ENCODE measurements at regions not wholly inside any gene's neighbourhood (a gene's known extent, or its start where the extent isn't known, plus 50 kb on each side); places are given as distances from the start of the nearest gene placed in this dataset.

GRCh38 chr10:128431083-128431482, 304.9 kb upstream of the MKI67 start:
- no peak for DNase-seq

GRCh38 chr10:128431506-128431905, 305.3 kb upstream of the MKI67 start:
- no peak for DNase-seq

GRCh38 chr10:128432011-128432410, 305.8 kb upstream of the MKI67 start:
- no peak for DNase-seq

GRCh38 chr10:128432423-128432822, 306.2 kb upstream of the MKI67 start:
- DNase-seq = no peak

GRCh38 chr10:128435811-128436210, 309.6 kb upstream of the MKI67 start:
- no peak for DNase-seq

- DNase-seq = no peak
Measured at GRCh38 chr10:128437786-128438345, 311.6 kb upstream of the MKI67 start.

GRCh38 chr10:128438417-128439063, 312.3 kb upstream of the MKI67 start:
- no peak for DNase-seq

GRCh38 chr10:128440513-128441160, 314.4 kb upstream of the MKI67 start:
- no peak for DNase-seq

- DNase-seq = no peak
Measured at GRCh38 chr10:128443925-128444518, 317.8 kb upstream of the MKI67 start.

GRCh38 chr10:128448796-128449195, 322.6 kb upstream of the MKI67 start:
- DNase-seq = no peak

GRCh38 chr10:128451879-128452278, 325.7 kb upstream of the MKI67 start:
- DNase-seq = no peak

- DNase-seq = no peak
Measured at GRCh38 chr10:128456271-128456670, 330.0 kb upstream of the MKI67 start.

- no peak for DNase-seq
Measured at GRCh38 chr10:128457136-128457535, 330.9 kb upstream of the MKI67 start.

GRCh38 chr10:128461991-128462390, 335.8 kb upstream of the MKI67 start:
- no peak for DNase-seq

- no peak for DNase-seq
Measured at GRCh38 chr10:128462844-128463243, 336.6 kb upstream of the MKI67 start.

- DNase-seq = peak; percentile 59
Measured at GRCh38 chr10:128463991-128464760, 338.0 kb upstream of the MKI67 start.

GRCh38 chr10:128465697-128466096, 339.5 kb upstream of the MKI67 start:
- DNase-seq = no peak

- no peak for DNase-seq
Measured at GRCh38 chr10:128466831-128467371, 340.7 kb upstream of the MKI67 start.

GRCh38 chr10:128468462-128468861, 342.2 kb upstream of the MKI67 start:
- no peak for DNase-seq

GRCh38 chr10:128469515-128469914, 343.3 kb upstream of the MKI67 start:
- no peak for DNase-seq

GRCh38 chr10:128470321-128470965, 344.2 kb upstream of the MKI67 start:
- DNase-seq = no peak

GRCh38 chr10:128471151-128471550, 344.9 kb upstream of the MKI67 start:
- DNase-seq = no peak

GRCh38 chr10:128472196-128472595, 346.0 kb upstream of the MKI67 start:
- no peak for DNase-seq

Data from DMS53 (cell line).